ENCODE measurements at regions not wholly inside any gene's neighbourhood (a gene's known extent, or its start where the extent isn't known, plus 50 kb on each side); places are given as distances from the start of the nearest gene placed in this dataset.

GRCh38 chr1:217370757-217371156 lies 260.1 kb downstream of the GPATCH2 start:
- no peak for TF ChIP-seq POLR2A (IDR thresholded peaks at IDR 0.05; ENCODE audit: low read length)
- TF ChIP-seq GATA1 (IDR thresholded peaks at IDR 0.05; ENCODE audit: low read depth, low read length) = no peak
